AG04449 (cell line): ENCODE measurements at regions not wholly inside any gene's neighbourhood (a gene's known extent, or its start where the extent isn't known, plus 50 kb on each side); places are given as distances from the start of the nearest gene placed in this dataset.

Experiments
- CTCF ChIA-PET: fragments of 350-600 bp; formaldehyde crosslinking; extraction: SDS; loops from one replicate; lab custom pipeline; 2021; ENCODE audit warnings: antibody characterized with exemption; lab: Yijun Ruan, JAX
- POLR2A ChIA-PET: fragments of 400-600, 350-600 bp; formaldehyde crosslinking; extraction: SDS; loops from one replicate; lab custom pipeline; 2020; ENCODE audit warnings: antibody characterized with exemption, inconsistent platforms; lab: Yijun Ruan, JAX
- DNase-seq: peaks from one replicate; pipeline ENCODE4 v3.0.0-alpha.2; 2010; ENCODE audit warnings: low read depth, low spot score
- H3K4me3 ChIP-seq: 2 replicates; pipeline ENCODE4 v1.5.1; 2011; ENCODE audit warnings: low read depth, mild to moderate bottlenecking, control low read depth, low read length
- TF ChIP-seq, protein P1 (sequence below): IDR thresholded peaks from one replicate; pipeline ENCODE4 v1.5.1; 2011; ENCODE audit warnings: mild to moderate bottlenecking, moderate library complexity, low read length, control low read depth, inconsistent platforms; ENCODE audit not compliant: insufficient read depth; ENCODE audit errors: missing control alignments

DNA sequence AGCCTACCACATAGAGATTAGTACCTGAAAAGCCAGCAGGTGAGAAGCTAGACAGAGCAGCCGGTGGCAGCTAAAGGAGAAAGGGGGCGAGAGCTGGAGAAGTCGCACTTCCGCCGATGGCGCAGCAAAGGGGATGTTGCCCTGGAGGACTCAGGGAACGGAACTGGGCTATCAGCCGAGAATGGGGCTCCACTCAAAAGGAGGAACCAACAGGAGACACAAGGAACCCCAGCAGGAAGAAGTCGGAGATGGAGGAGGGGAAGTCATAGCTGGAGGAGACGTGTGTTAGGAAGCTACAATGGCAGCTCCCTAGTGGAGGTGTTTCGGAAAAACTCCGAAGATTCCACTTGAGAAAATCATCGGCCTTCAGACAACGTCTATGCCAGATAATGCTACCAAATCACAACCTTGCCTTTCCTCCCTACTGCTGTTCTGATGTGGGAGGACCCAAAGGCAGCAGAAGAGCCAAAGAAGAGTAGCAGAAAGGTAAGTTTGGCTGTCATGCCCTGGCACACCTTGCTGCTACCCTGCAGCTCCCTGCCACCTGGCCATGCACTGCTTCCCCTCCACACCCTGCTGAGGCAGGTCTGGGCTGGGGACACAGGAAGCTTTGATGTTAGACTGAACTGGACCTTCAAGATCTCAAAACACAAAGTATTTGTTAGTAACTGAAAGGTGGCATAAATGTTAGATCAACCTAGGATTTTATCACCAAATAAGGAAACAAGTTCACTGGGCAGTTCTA, 127.9 kb downstream of the DLEU7 start:
- POLR2A ChIA-PET = no interaction called here
- CTCF ChIA-PET = interaction anchor here (1.0 to 1.1 kb wide), 2 partner anchors 10 to 24 kb away, joined by 3 read pairs; no protein-coding TSS in a partner anchor

DNA sequence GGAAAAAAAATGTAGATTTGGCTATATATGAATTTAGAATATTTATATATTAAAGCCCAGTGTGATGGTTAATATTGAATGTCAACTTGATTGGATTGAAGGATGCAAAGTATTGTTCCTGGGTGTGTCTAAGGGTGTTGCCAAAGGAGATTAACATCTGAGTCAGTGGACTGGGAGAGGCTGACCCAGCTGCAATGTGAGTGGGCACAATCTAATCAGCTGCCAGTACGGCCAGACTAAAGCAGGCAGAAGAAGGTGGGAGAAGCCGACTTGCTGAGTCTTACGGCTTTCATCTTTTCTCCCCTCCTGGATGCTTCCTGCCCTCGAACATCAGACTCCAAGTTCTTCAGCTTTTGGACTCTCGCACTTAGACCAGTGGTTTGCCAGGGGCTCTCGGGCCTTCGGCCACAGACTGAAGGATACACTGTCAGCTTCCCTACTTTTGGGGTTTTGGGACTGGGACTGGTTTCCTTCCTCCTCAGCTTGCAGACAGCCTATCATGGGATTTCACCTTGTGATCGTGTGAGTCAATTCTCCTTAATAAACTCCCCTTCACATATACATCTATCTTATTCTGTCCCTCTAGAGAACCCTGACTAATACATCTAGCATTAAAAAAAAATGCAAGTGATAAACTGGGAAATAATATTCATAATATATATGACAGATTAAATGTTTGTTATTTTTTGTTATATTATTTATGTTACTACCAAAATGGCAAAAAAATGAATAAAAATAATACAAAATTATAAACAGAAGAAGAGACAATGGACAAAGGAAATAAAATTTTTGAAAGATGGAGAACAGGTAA, 122.4 kb downstream of the DLEU7 start:
- TF ChIP-seq, protein P1, sequence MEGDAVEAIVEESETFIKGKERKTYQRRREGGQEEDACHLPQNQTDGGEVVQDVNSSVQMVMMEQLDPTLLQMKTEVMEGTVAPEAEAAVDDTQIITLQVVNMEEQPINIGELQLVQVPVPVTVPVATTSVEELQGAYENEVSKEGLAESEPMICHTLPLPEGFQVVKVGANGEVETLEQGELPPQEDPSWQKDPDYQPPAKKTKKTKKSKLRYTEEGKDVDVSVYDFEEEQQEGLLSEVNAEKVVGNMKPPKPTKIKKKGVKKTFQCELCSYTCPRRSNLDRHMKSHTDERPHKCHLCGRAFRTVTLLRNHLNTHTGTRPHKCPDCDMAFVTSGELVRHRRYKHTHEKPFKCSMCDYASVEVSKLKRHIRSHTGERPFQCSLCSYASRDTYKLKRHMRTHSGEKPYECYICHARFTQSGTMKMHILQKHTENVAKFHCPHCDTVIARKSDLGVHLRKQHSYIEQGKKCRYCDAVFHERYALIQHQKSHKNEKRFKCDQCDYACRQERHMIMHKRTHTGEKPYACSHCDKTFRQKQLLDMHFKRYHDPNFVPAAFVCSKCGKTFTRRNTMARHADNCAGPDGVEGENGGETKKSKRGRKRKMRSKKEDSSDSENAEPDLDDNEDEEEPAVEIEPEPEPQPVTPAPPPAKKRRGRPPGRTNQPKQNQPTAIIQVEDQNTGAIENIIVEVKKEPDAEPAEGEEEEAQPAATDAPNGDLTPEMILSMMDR = no peak
- CTCF ChIA-PET = no interaction called here

More for the DNA sequence above, 127.9 kb downstream of the DLEU7 start:
- TF ChIP-seq, protein P1 = no peak
- no peak overlapping the region for H3K4me3 ChIP-seq
- DNase-seq = no peak

DNA sequence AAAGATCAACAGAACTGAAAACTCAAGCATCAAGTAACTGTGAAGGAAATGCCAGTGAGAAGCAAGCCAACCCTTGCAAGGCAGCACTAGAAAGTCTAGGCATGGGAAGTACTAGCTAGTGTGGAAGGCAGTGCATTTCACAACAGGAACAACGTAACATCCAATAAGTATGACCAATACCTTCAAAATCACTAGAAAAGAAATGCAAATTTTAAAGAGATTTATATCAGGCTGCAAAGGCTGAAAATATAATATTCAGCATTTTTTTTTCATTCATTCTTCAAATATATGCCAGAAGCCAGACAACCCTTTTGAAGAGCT, 121.9 kb downstream of the DLEU7 start:
- DNase-seq = no peak
- ChIA-PET POLR2A (no interaction called here), CTCF (no interaction called here)

More for the DNA sequence above, 122.4 kb downstream of the DLEU7 start:
- DNase-seq = no peak
- POLR2A ChIA-PET = no interaction called here
- H3K4me3 ChIP-seq = no peak overlapping the region

DNA sequence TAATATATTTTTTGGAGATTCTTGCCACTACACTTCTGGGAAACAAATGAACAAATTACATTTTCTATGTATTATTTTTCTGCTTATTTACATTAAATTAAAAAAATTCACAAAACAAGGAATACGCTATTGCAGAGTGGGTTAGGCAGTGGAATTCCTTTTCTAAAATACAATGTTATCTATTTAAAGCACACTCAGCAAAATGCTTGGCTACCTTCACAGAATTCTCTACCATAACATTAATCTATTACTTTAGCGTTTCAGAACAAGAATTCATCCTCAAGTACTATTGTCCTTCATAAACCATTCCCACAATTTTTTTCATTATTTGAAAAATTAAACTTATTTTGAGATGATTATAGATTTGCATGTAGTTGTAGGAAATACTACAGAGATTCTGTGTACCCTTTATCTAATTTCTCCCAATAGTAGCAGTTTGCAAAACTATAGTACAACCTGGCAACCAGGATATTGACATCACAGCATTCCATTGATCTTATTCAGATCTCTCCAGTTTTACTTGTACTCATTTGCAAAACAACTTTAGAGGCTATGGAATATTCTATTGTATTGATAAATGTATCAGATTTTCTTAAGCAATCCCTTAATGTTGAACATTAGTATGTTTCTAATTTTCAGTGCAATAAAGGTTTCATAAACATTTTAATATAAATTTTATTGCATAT, 120.9 kb downstream of the DLEU7 start:
- CTCF ChIA-PET = no interaction called here
- POLR2A ChIA-PET = no interaction called here

More for the DNA sequence above, 121.9 kb downstream of the DLEU7 start:
- H3K4me3 ChIP-seq = no peak overlapping the region
- TF ChIP-seq, protein P1 = no peak

DNA sequence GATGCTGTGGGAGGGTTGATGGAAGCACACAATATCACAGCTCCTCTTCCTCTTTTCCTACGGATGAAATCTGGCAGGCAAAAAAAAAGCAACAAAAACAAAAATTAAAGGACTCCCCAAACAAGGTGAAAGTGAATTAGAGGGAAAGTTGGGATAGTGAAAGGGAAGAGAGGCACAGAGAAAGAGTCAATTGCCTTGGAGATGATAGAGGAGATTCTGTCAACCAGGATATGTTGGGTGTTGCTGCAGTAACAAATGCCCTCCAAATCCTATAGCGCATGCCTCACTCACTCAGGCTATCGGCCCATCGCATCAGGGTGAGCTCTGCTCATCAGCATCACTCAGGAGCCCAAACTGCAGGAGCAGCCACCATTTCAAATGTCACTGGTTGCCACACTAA, 119.1 kb downstream of the DLEU7 start:
- TF ChIP-seq, protein P1 = no peak
- no peak overlapping the region for H3K4me3 ChIP-seq
- CTCF ChIA-PET = interaction anchor here (1.0 kb wide), 1 partner anchor 11 kb away, joined by 3 read pairs; no protein-coding TSS in a partner anchor
- no peak for DNase-seq
- POLR2A ChIA-PET = no interaction called here

More for the DNA sequence above, 120.9 kb downstream of the DLEU7 start:
- TF ChIP-seq, protein P1 = no peak
- H3K4me3 ChIP-seq = no peak overlapping the region
- no peak for DNase-seq
